Skeletal muscle tissue (tissue), 3 donors: ENCODE measurements at regions not wholly inside any gene's neighbourhood (a gene's known extent, or its start where the extent isn't known, plus 50 kb on each side); places are given as distances from the start of the nearest gene placed in this dataset.

ENCODE experiments used
- H3K27ac ChIP-seq: one replicate; pipeline ENCODE4 v1.7.0; 2013; ENCODE audit warnings: mild to moderate bottlenecking, low read depth, low read length, inconsistent platforms
- H3K27me3 ChIP-seq, 3 donors: one replicate each; pipeline ENCODE4 v1.7.0; 2013; ENCODE audit warnings: low read length in 3 of 3; ENCODE audit not compliant: control insufficient read depth in 3 of 3, insufficient read depth in 3 of 3
- H3K36me3 ChIP-seq, 3 donors: one replicate each; pipeline ENCODE4 v1.7.0; 2013; ENCODE audit warnings: low read length in 3 of 3; ENCODE audit not compliant: control insufficient read depth in 3 of 3, insufficient read depth in 3 of 3
- H3K4me1 ChIP-seq, 3 donors: one replicate each; pipeline ENCODE4 v1.7.0; 2013; ENCODE audit warnings: low read length in 3 of 3, mild to moderate bottlenecking in 3 of 3; ENCODE audit not compliant: control insufficient read depth in 3 of 3, insufficient read depth in 3 of 3
- H3K4me3 ChIP-seq, 3 donors: one replicate each; pipeline ENCODE4 v1.7.0; 2013; ENCODE audit warnings: low read length in 3 of 3
- H3K9ac ChIP-seq, 3 donors: one replicate each; pipeline ENCODE4 v1.7.0; 2013; ENCODE audit warnings: low read length in 3 of 3, mild to moderate bottlenecking in 3 of 3, moderate library complexity in 2 of 3, low read depth in 1 of 3
- H3K9me3 ChIP-seq, 3 donors: one replicate each; pipeline ENCODE4 v1.7.0; 2013; ENCODE audit warnings: low read length in 3 of 3; ENCODE audit not compliant: control insufficient read depth in 3 of 3
- donor health status: Osteomylitis.

- Histone ChIP-seq H3K36me3 (no peaks in the 10 kb centered on the region), H3K9me3 (no peaks in the 10 kb centered on the region), H3K4me1 (no peaks in the 10 kb centered on the region), H3K27me3 (peaks cover 2 to 20% (median 17%) of the 10 kb centered on the region in 3 donors), H3K27ac (no peak overlapping the region), H3K9ac (no peak overlapping the region), H3K4me3 (no peak overlapping the region)
These were observed 194.6 kb downstream of the TRIM29 start for GRCh38 chr11:119943298-119943655.

DNA sequence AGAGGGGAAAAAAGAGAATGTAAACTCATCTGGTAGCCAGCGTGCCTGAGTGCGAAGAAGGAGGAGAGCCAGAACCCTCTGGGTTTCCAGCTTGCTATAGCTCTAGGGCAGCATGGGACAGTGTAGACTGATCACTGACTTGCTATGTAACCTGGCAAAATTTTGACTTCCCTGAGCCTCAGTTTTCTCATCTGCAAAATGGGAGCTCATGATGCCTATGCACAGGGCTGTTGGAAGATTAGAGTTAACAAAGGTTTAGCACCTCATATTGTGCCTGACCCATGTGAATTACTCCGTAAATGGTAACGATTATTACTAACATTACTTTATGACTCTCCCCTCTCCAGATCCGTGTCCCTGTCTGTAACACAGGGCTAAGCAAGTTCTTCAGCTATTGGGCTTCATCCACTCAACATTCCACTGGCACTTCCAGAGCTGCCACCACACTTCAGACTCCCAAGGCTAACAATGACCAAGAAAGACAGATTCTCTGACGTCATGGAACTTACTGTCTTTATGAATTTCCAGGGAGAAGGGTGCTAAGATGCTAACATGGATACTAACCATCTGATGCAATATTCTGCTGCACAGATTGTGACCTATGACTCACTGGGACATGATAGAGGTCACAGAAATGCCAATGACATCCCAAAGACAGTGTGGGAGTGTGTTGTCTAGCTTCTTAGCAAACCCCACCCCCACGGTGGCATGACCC is 195.2 kb downstream of the TRIM29 start:
- Histone ChIP-seq H3K27ac (no peak overlapping the region), H3K27me3 (peaks cover 2 to 20% (median 17%) of the 10 kb centered on the region in 3 donors), H3K4me1 (no peaks in the 10 kb centered on the region), H3K9ac (no peak overlapping the region), H3K4me3 (no peak overlapping the region), H3K36me3 (no peaks in the 10 kb centered on the region), H3K9me3 (no peaks in the 10 kb centered on the region)

- Histone ChIP-seq H3K4me3 (no peak overlapping the region), H3K9ac (no peak overlapping the region), H3K36me3 (no peaks in the 10 kb centered on the region), H3K9me3 (no peaks in the 10 kb centered on the region), H3K4me1 (no peaks in the 10 kb centered on the region), H3K27ac (no peak overlapping the region), H3K27me3 (peaks cover 2 to 20% (median 17%) of the 10 kb centered on the region in 3 donors)
These were observed 196.1 kb downstream of the TRIM29 start for GRCh38 chr11:119941636-119942411.

DNA sequence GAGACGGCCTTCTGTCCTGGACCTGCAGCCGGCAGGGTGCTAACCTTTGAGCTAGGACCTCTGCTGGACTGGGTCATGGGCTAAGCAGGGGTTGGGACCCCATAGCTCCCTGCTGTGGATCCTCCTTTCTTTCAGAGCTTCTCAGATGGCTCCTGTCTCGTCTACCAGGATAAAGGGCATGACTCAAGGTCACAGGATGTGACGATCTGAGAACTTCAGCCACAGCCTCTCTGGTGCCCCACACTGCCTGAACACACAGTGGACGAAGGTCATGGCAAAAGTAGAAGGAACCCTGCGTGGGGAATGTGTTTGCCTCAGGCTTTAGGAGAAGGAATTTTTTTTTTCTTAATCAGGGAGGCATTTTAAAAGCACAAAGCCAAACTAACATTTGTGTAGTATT is 196.7 kb downstream of the TRIM29 start:
- Histone ChIP-seq H3K9ac (no peak overlapping the region), H3K27me3 (peaks cover 2 to 18% (median 14%) of the 10 kb centered on the region in 3 donors), H3K4me3 (no peak overlapping the region), H3K27ac (no peak overlapping the region), H3K36me3 (no peaks in the 10 kb centered on the region), H3K4me1 (no peaks in the 10 kb centered on the region), H3K9me3 (no peaks in the 10 kb centered on the region)

GRCh38 chr11:119940401-119940976 is 197.4 kb downstream of the TRIM29 start:
- no peaks in the 10 kb centered on the region for H3K9me3 ChIP-seq
- H3K36me3 ChIP-seq = no peaks in the 10 kb centered on the region
- peaks cover 2 to 23% (median 14%) of the 10 kb centered on the region in 3 donors for H3K27me3 ChIP-seq
- H3K4me3 ChIP-seq = no peak overlapping the region
- H3K4me1 ChIP-seq = no peaks in the 10 kb centered on the region
- no peak overlapping the region for H3K27ac ChIP-seq
- no peak overlapping the region for H3K9ac ChIP-seq

GRCh38 chr11:119937412-119937811 is 200.5 kb downstream of the TRIM29 start:
- no peak overlapping the region for H3K27ac ChIP-seq
- H3K27me3 ChIP-seq = peaks cover 3 to 37% (median 30%) of the 10 kb centered on the region in 3 donors
- H3K9me3 ChIP-seq = no peaks in the 10 kb centered on the region
- no peaks in the 10 kb centered on the region for H3K4me1 ChIP-seq
- H3K9ac ChIP-seq = no peak overlapping the region
- no peaks in the 10 kb centered on the region for H3K36me3 ChIP-seq
- H3K4me3 ChIP-seq = no peak overlapping the region

GRCh38 chr11:119936426-119936825 is 201.5 kb downstream of the TRIM29 start:
- no peak overlapping the region for H3K4me3 ChIP-seq
- no peak overlapping the region for H3K27ac ChIP-seq
- H3K36me3 ChIP-seq = no peaks in the 10 kb centered on the region
- peaks cover 3 to 36% (median 33%) of the 10 kb centered on the region in 3 donors for H3K27me3 ChIP-seq
- H3K4me1 ChIP-seq = no peaks in the 10 kb centered on the region
- no peaks in the 10 kb centered on the region for H3K9me3 ChIP-seq
- no peak overlapping the region for H3K9ac ChIP-seq

GRCh38 chr11:119935349-119935925 is 202.5 kb downstream of the TRIM29 start:
- peaks cover 3 to 43% (median 40%) of the 10 kb centered on the region in 3 donors for H3K27me3 ChIP-seq
- H3K4me3 ChIP-seq = no peak overlapping the region
- no peak overlapping the region for H3K27ac ChIP-seq
- no peaks in the 10 kb centered on the region for H3K4me1 ChIP-seq
- H3K36me3 ChIP-seq = no peaks in the 10 kb centered on the region
- no peaks in the 10 kb centered on the region for H3K9me3 ChIP-seq
- H3K9ac ChIP-seq = no peak overlapping the region

- Histone ChIP-seq H3K27ac (no peak overlapping the region), H3K4me1 (no peaks in the 10 kb centered on the region), H3K36me3 (no peaks in the 10 kb centered on the region), H3K9me3 (no peaks in the 10 kb centered on the region), H3K9ac (no peak overlapping the region), H3K27me3 (peaks cover 3 to 46% (median 44%) of the 10 kb centered on the region in 3 donors), H3K4me3 (no peak overlapping the region)
These were observed 203.0 kb downstream of the TRIM29 start for GRCh38 chr11:119934866-119935265.

GRCh38 chr11:119934267-119934666 is 203.6 kb downstream of the TRIM29 start:
- H3K9me3 ChIP-seq = no peaks in the 10 kb centered on the region
- H3K36me3 ChIP-seq = no peaks in the 10 kb centered on the region
- H3K4me3 ChIP-seq = no peak overlapping the region
- H3K27me3 ChIP-seq = peaks cover 3 to 46% (median 44%) of the 10 kb centered on the region in 3 donors
- H3K4me1 ChIP-seq = no peaks in the 10 kb centered on the region
- no peak overlapping the region for H3K27ac ChIP-seq
- H3K9ac ChIP-seq = no peak overlapping the region
